ENCODE measurements at regions not wholly inside any gene's neighbourhood (a gene's known extent, or its start where the extent isn't known, plus 50 kb on each side); places are given as distances from the start of the nearest gene placed in this dataset.

- H3K4me3 Mint-ChIP-seq (ENCODE audit: unreplicated experiment) = no peak overlapping the region
- no peak overlapping the region for H3K4me2 ChIP-seq (ENCODE audit: low read length)
- H3K27me3 Mint-ChIP-seq (ENCODE audit: low read depth, unreplicated experiment) = no peaks in the 10 kb centered on the region
- no peaks in the 10 kb centered on the region for H3K79me2 ChIP-seq (ENCODE audit: insufficient read depth, low read length)
- no peak overlapping the region for H3K4me3 ChIP-seq (ENCODE audit: insufficient read depth, low read depth, low read length)
- H3K27ac Mint-ChIP-seq (ENCODE audit: unreplicated experiment) = no peak overlapping the region
- H4K20me1 ChIP-seq (ENCODE audit: insufficient read depth, low read length) = no peaks in the 10 kb centered on the region
- TF ChIP-seq CTCF (IDR thresholded peaks at IDR 0.05; ENCODE audit: insufficient read depth, low read depth, low read length) (no peak), EZH2 (IDR thresholded peaks at IDR 0.05; ENCODE audit: insufficient read depth, low read length) (no peak)
- H3K27ac ChIP-seq (ENCODE audit: low read depth, low read length) = no peak overlapping the region
- no peaks in the 10 kb centered on the region for H3K4me1 Mint-ChIP-seq (ENCODE audit: low read depth, unreplicated experiment)
- no peak overlapping the region for H2AFZ ChIP-seq (ENCODE audit: low read depth, low read length)
- no peaks in the 10 kb centered on the region for H3K36me3 ChIP-seq (ENCODE audit: insufficient read depth, low read length)
- no peak for DNase-seq (ENCODE audit: low read depth)
- H3K4me1 ChIP-seq (ENCODE audit: insufficient read depth, low read length) = no peaks in the 10 kb centered on the region
- H3K27me3 ChIP-seq (ENCODE audit: insufficient read depth, low read length) = peaks cover 2% of the 10 kb centered on the region
- H3K9me3 ChIP-seq (ENCODE audit: insufficient read depth, low read depth, low read length) = no peaks in the 10 kb centered on the region
- H3K9me3 Mint-ChIP-seq (ENCODE audit: unreplicated experiment) = no peaks in the 10 kb centered on the region
- H3K36me3 Mint-ChIP-seq (ENCODE audit: low read depth, unreplicated experiment) = no peaks in the 10 kb centered on the region
- FAIRE-seq = no peak
- no peak overlapping the region for H3K9ac ChIP-seq (ENCODE audit: low read length)
These were observed 57.3 kb upstream of the MPP7 start for GRCh38 chr10:28360175-28360574.

DNA sequence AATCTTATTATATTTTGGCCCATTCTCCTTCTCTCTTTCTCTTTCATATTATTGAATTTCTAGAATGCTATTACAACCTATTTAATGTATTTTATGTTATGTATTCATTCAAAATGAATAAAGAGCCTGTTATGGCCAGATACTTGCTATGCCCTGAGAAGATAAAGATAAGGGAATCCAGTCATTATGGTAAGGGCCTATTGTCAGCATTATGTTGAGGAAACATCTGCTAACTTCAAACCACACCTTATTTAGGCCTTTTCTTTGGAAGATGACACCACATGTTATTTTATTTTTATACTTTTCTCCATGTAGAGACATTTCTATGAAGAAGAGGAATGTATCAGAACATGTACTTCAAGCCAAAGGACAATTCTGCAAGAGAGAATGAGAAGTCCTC, 60.5 kb upstream of the MPP7 start:
- peaks cover 4% of the 10 kb centered on the region for H3K27me3 ChIP-seq (ENCODE audit: insufficient read depth, low read length)
- no peak overlapping the region for H3K27ac Mint-ChIP-seq (ENCODE audit: unreplicated experiment)
- peaks cover 8% of the 10 kb centered on the region for H3K4me1 Mint-ChIP-seq (ENCODE audit: low read depth, unreplicated experiment)
- no peak overlapping the region for H3K4me3 Mint-ChIP-seq (ENCODE audit: unreplicated experiment)
- H3K4me3 ChIP-seq (ENCODE audit: insufficient read depth, low read depth, low read length) = no peak overlapping the region
- no peaks in the 10 kb centered on the region for H3K36me3 Mint-ChIP-seq (ENCODE audit: low read depth, unreplicated experiment)
- H3K27ac ChIP-seq (ENCODE audit: low read depth, low read length) = no peak overlapping the region
- DNase-seq (ENCODE audit: low read depth) = no peak
- no peaks in the 10 kb centered on the region for H3K27me3 Mint-ChIP-seq (ENCODE audit: low read depth, unreplicated experiment)
- H2AFZ ChIP-seq (ENCODE audit: low read depth, low read length) = no peak overlapping the region
- no peak overlapping the region for H3K9ac ChIP-seq (ENCODE audit: low read length)
- no peaks in the 10 kb centered on the region for H3K9me3 Mint-ChIP-seq (ENCODE audit: unreplicated experiment)
- H3K79me2 ChIP-seq (ENCODE audit: insufficient read depth, low read length) = no peaks in the 10 kb centered on the region
- no peak for TF ChIP-seq CTCF (IDR thresholded peaks at IDR 0.05; ENCODE audit: insufficient read depth, low read depth, low read length)
- TF ChIP-seq EZH2 (IDR thresholded peaks at IDR 0.05; ENCODE audit: insufficient read depth, low read length) = no peak
- H3K36me3 ChIP-seq (ENCODE audit: insufficient read depth, low read length) = no peaks in the 10 kb centered on the region
- H3K9me3 ChIP-seq (ENCODE audit: insufficient read depth, low read depth, low read length) = no peaks in the 10 kb centered on the region
- no peaks in the 10 kb centered on the region for H3K4me1 ChIP-seq (ENCODE audit: insufficient read depth, low read length)
- FAIRE-seq = no peak
- no peak overlapping the region for H3K4me2 ChIP-seq (ENCODE audit: low read length)
- H4K20me1 ChIP-seq (ENCODE audit: insufficient read depth, low read length) = no peaks in the 10 kb centered on the region

DNA sequence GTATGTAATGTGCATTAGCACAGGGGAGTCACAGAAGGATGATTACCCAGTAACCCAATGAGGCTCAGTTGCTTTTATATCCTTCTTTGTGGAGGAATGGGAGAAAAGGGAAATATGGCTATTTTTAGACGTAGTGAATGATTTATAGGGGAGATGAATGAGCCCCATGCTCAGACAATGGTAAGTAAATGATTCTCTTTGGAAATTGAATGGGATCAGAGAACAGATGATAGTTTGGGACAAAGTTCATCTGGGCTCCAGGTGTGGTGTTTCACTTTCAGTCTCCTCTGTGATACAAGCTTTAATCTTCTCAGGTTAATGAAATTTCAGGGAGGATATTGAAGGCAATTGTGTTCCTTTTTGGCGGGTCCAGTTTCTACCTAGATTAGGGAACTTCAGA, 63.0 kb upstream of the MPP7 start:
- TF ChIP-seq CTCF (IDR thresholded peaks at IDR 0.05; ENCODE audit: insufficient read depth, low read depth, low read length) (no peak), EZH2 (IDR thresholded peaks at IDR 0.05; ENCODE audit: insufficient read depth, low read length) (no peak)
- Histone ChIP-seq H3K4me2 (ENCODE audit: low read length) (no peak overlapping the region), H3K27ac (ENCODE audit: low read depth, low read length) (no peak overlapping the region), H3K4me1 (ENCODE audit: insufficient read depth, low read length) (no peaks in the 10 kb centered on the region), H3K4me3 (ENCODE audit: insufficient read depth, low read depth, low read length) (no peak overlapping the region), H3K9ac (ENCODE audit: low read length) (no peak overlapping the region), H2AFZ (ENCODE audit: low read depth, low read length) (no peak overlapping the region), H3K79me2 (ENCODE audit: insufficient read depth, low read length) (no peaks in the 10 kb centered on the region), H3K9me3 (ENCODE audit: insufficient read depth, low read depth, low read length) (no peaks in the 10 kb centered on the region), H3K36me3 (ENCODE audit: insufficient read depth, low read length) (no peaks in the 10 kb centered on the region), H3K27me3 (ENCODE audit: insufficient read depth, low read length) (peaks cover 4% of the 10 kb centered on the region), H4K20me1 (ENCODE audit: insufficient read depth, low read length) (no peaks in the 10 kb centered on the region)
- Mint-ChIP-seq H3K27me3 (ENCODE audit: low read depth, unreplicated experiment) (no peaks in the 10 kb centered on the region), H3K4me1 (ENCODE audit: low read depth, unreplicated experiment) (peaks cover 12% of the 10 kb centered on the region), H3K36me3 (ENCODE audit: low read depth, unreplicated experiment) (no peaks in the 10 kb centered on the region), H3K9me3 (ENCODE audit: unreplicated experiment) (no peaks in the 10 kb centered on the region), H3K27ac (ENCODE audit: unreplicated experiment) (no peak overlapping the region), H3K4me3 (ENCODE audit: unreplicated experiment) (no peak overlapping the region)
- FAIRE-seq (no peak), DNase-seq (ENCODE audit: low read depth) (no peak)
